ENCODE measurements at regions not wholly inside any gene's neighbourhood (a gene's known extent, or its start where the extent isn't known, plus 50 kb on each side); places are given as distances from the start of the nearest gene placed in this dataset.

DNA sequence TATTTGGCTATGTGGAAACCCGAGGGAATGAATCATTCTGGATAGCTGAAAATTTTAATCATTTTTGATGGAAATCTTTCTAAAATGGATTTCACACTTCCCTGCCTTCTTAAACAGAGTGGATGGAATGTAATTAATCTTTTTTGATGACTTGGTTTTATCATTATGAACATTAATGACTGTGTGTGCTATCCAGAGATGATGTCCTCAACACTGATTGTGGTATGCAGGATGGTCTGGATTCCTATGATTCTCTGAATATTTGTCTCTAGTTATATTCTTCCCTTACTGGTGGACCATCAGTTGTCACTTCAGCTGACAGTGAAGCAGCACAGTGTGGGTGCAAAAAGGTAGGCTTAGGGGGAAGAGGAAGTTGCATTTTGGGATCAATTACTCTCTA is 513.5 kb downstream of the LMO4 start:
- TF ChIP-seq CTCF (conservative IDR thresholded peaks at IDR 0.05 in 1 of 2, IDR thresholded peaks at IDR 0.05 in 1 of 2; ENCODE audit: low read depth in 1 of 2, low read length in 2 of 2) (no peak), EZH2 (IDR thresholded peaks at IDR 0.05; ENCODE audit: low read length, missing control alignments) (no peak)

Measured in fibroblast of lung (primary cell).